NCI-H2171 (cell line): ENCODE measurements at regions not wholly inside any gene's neighbourhood (a gene's known extent, or its start where the extent isn't known, plus 50 kb on each side); places are given as distances from the start of the nearest gene placed in this dataset.

Experiments
- DNase-seq: peaks from one replicate; lab custom pipeline; 2025; lab: John Stamatoyannopoulos, UW

GRCh38 chr20:50301165-50301564 is 110.5 kb downstream of the CEBPB start:
- no peak for DNase-seq

DNA sequence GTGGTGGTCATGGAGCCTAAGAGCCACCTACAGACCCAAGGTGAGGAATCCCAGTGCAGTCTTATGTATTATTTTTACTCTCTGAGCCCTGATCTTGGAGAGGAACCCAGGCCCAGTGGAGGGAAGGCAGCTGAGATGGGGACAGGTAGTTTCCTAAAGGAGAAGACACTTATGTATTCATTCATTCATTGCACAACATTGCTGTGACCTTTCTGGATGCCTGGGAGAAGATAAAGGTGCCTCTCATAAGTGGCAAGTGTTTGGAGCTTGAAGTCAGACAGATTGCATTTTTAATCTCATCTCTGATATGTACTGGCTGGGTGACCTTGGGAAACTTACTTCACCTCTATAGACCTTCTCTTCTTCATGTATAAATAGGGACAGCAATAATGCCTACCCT is 111.1 kb downstream of the CEBPB start:
- no peak for DNase-seq

DNA sequence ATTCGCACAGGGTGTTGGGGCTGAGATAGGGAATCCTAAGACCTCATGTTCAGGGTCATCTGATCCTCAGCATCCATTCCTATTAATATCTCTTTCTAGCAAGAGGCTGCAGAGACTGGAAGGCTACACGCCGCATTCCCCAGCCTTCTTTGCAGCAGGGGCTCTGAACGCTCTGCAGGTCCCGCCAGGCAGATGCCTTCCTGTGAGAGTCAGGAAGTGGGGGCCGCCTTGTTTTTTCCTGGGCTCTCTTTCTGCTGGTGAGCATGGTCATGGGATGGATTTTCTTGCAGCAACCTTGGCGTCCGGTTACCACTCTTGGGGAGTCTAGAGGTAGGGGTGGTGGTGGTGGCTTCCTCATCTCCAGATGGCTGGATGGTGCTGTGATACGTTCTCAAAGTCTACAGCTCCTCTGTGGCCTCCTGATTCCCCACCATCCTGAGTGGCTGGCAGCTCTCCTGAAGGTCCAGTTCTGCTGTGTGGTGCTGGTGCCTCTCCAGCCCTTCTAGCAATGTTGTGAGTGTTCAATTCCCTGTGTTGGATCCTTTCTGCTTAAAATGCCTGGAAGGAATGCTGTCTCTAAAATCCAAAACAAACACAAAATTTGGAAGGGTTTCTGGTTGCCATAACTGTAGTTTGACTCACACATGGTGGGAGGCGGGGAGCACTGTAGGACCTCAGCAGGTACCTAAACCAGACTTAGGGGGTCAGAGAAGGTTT is 111.9 kb downstream of the CEBPB start:
- DNase-seq, result no peak

DNA sequence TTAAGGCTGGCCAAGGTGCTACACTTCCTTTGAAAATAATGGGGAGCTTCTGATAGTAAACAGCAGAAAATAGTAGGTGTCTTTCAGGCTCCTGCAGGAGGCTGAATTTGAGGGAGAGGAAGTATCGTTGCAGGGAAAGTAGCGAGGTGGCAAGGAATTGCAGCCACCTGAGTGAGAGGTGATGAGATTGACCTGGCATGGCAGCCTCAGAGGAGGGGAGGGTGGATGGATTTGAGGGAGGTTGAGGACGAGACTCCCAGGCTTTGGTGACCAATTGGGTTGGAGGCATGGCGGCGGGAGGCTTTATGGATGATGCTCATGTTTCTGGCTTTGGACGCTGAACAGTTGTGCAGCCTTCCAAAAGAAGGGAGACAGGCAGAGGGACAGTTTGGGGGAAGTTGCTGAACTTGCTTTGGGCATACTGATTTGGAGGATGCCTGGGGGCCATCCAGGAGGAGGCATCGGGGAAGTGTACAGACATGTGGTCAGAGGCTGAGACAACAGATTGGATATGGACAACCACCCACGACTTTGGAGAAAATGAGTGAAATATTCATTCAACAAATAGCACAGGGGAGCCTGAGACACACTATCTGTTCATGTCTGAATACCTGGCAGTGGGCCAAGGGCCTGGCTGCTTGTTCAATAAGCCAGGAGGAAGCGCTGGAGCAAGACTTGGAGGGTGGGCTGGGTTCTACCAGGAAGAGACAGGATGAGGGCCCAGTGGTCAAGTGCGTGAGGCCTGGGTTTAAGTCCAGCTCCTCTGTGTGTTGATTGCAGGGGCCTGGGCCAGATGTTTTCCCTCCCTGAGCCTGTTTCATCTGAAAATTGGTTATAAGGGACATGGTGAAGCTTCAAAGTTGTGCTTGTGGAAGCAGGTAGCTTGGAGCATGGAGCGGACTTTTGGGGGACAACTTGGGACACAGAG is 113.2 kb downstream of the CEBPB start:
- DNase-seq, result peak; percentile 66

- DNase-seq, result peak; percentile 47
Observed at GRCh38 chr20:50304501-50304856, 113.8 kb downstream of the CEBPB start.

DNA sequence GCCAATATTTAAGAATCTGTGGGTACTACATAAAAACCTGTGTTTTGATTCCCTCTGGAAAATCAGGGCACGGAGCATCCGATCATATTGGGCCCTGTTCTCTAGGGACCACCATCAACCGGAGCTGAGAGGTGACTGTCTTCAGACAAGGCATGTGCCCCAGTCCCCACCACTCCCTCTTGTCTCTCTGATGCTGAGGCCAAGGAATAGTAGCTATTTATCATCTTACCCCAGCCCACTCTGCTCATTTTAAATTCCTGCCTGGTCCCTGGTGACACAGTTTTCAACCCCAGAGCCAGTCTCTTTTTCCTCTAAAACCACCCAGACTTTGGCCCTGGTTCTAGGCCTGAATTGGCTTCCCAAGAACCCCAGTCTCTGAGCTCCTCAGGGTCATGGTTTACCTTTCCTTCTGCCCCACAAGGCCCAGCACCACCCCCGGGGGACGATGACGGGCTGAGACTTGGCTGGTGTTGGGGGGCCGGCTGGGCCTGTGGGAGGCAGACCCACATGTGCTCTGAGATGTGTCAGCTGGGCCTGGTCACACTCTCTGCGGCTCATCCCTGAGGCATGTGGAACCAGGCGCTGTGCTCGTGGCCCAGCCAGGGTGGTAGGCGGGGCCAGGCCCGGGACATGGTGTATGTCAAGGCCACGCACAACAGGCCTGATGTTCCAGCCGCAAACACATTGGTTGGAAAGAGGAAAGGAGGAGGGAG is 114.4 kb downstream of the CEBPB start:
- DNase-seq, result no peak

DNA sequence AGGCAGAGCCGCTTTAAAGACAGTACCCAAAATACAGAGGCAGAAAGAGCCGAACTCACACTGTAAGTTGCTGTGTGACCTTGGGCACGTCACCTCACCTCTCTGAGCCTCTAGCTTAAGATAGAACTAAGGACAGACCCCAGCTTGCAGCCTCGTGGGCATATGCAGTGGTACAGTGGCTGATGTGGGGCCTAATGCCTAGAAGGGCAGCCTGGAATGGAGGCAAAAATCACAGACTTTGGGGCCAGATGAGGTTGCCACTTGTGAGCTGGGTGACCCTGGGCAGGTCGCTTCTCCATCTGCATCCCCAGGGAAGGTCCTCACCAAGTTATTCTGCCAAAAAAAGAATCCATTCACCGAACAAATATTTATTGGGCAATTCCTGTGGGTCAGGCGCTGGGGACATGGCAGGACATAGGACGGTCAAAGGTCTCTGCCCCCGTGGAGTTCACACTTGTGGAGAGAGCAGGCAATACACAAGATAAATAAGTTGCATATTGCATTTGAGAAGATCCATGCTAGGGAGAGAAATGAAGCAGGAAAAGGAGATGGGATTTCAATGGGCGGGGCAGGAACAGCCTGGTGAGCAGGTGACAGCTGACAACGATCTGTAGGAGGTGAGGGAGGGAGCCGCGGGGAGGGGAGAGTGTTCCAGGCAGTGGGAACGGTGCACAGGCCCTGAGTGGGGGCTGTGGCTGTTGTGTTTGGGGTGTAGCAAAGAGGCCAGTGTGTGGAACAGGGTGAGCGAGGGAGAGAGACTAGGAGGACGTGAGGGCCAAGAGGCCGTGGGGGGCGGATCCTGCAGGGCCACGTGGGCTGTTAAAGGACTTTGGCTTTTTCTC is 115.2 kb downstream of the CEBPB start:
- DNase-seq, result peak; percentile 87

DNA sequence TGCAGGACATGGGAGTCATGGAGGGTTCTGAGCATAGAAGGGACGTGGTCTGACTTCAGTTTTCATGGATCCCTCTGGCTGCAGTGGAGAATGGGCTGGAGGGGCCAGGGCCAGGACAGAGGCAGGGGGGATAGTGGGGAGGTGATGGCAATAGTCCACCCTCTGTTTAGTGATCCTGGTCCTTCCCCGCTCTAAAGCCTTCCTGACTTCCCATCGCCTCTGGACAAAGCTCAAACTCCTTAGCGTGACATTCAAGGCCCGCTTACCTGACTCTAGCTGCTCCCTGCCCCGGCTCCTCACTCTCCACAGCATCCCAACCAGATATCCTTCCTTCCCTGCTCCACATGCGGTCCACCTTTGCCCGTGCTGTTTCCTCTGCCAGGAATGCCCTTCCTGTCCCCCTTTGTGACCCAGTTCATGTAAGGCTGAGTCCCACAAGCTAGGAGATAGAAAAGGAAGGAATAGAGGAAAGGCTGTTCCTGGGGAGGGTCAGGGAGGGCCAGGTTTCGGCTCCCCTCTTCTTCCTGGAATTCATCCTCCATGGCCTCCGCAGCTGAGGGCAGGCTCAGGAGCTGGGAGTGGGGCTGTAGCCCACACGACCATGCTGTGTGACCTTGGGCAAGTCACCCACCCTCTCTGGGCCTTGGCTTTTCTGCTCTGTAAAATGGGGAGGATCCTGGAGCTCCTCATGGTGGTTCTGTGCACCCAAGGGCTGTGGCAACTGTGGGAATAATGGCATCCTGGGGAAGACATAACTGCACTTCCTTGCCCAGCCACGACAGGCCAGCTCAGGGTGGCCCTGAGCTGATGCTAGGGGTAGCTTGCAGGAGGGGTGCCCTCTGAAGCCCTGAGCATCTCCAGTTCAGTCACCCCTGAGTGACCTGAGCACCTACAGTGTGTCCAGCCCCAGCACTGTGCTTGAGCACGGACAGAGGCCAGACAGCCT is 116.1 kb downstream of the CEBPB start:
- no peak for DNase-seq

DNA sequence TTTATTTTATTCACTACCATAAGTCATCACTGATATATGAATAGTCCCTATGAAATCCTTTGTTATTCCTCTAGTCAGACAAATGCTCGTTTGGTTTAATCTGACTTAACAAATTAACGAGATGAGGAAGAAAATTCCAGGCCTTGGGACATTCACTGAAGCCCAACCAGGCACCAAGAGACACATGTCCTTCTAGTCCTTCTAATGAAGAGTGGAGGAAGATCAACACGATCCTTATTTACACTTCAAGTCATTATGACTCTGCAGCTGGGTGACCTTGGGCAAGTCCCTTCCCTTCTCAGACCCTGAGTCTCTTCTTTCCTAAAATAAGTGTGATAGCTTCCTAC is 117.5 kb downstream of the CEBPB start:
- no peak for DNase-seq

DNA sequence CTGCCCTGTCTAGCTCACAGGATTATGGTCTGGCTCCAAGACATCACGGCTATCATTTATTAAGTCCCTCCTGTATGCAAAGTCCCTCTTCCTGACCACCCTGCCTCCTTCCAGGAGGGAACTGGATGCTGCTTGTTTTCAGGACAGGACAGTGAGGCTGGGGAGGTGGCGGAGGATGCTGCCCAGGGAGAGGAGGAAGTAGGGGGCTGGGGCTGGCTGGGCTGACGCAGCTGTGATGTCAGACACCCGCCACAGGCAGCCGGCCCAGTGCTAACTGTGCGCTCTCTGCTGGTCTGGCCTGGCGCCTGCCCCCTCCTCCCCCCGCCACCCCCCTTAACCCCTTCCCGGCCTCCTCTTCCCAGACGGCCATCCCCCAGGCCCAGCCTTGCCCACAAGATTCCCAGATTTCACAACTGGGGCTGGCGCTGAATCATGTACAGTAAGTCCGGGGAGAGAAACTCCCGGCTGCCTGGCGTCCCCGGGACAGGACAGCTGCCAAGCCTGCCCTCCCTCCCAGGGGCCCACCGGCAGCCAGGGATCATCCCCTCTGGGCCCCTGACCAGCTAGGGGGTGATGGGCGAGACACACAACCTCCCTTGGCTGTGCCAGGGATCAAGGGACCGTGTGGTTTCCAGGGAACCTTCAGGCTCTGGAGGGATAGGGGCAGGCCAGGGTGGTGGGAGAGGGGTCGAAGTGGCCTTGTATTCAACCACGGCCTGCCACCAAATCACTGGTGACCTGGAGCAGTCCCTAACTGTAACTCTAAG is 118.1 kb downstream of the CEBPB start:
- DNase-seq, result no peak

GRCh38 chr20:50309280-50309763 is 118.7 kb downstream of the CEBPB start:
- DNase-seq, result no peak

DNA sequence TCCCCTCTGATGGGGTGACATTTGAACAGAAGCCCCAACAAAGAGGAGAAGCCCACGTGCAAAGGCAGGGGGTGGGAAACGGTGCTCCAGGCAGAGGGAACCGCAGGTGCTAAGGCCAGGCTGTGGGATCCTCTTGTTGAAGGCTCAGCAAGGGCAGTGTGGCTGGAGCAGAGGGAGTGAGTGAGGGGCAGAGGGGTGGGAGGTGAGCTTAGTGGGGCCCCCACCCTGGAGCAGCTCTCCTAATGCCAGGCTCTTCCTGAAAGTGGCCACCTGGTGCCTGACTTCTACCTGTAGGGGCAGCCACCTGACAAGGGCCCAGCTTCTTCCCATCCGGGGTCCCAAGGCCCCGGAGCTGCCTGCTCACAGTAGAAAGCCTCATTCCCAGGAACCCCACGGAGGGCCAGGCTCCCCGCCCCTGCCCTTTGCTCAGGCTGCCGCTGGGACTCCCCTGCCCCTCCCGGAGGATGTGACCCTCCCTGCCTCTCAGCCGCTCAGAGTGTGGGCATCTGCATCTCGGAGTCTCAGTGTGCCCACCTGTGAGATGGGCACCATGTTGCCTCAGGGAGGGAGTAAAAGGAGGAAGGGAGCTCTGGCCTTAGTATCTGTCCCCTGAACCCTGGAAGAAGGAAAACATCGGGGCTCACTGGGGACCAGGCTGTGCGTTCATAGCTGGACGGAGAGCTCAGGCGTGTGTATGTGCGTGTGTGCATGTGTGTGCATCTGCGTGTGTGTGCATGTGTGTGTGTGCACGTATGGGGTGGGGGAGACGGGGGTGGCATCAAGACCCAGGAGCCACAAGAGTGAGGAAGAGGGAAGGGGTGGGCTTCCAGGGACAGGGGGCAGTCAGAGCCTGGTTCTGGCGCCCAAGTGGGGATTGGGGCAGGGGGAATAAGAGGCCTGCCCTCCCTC is 119.4 kb downstream of the CEBPB start:
- DNase-seq, result no peak

DNA sequence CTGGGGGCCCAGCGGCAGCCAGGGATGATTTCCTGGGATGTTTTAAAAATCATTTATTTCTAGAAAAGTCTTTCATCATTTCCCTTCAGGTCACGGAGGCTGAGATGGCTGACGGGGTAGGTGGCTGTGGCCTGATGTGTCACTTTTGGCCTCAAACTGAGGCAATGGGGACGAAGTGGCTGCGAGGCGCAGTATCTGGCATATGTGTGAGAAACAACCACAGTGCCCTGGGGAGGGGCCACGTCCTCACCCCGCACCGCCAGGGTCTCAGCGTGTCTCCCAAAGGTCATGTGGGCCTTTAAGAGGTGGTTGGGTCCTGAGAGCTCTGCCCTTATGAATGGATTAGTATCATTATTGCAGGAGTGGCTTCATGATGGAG is 120.0 kb downstream of the CEBPB start:
- DNase-seq, result no peak

DNA sequence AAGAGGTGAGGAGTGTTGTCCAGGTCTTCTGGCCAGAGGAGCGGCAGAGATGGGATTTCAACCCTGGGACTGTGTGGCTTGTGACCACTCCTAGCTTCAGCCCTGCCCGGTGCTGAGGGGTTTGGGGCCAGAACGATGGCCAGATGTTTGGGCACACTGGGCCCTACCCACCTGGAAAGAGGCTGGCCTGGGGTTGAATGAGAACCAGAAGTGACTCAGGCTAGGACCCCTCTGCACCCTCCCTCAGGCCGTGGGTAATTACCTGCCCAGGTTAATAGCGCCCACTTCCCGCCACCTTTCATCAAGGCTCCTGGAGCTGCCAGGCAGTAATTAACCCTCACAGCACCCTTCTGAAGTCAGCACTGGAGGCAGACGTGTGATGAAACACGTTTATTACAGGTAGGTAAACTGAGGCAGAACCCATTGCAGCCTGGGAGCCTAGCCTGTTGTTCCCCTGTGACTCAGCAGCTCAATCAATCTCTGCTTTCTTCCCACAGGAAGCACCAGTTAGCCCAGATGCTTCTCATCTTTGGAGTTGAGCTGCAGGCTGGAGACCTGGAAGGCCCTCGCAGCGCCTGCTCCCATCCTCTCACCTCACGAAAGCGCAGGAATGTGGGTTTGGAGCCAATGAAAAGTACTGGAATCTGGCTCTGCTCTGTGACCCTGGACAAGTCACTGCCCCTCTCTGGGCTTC is 120.8 kb downstream of the CEBPB start:
- DNase-seq, result no peak

DNA sequence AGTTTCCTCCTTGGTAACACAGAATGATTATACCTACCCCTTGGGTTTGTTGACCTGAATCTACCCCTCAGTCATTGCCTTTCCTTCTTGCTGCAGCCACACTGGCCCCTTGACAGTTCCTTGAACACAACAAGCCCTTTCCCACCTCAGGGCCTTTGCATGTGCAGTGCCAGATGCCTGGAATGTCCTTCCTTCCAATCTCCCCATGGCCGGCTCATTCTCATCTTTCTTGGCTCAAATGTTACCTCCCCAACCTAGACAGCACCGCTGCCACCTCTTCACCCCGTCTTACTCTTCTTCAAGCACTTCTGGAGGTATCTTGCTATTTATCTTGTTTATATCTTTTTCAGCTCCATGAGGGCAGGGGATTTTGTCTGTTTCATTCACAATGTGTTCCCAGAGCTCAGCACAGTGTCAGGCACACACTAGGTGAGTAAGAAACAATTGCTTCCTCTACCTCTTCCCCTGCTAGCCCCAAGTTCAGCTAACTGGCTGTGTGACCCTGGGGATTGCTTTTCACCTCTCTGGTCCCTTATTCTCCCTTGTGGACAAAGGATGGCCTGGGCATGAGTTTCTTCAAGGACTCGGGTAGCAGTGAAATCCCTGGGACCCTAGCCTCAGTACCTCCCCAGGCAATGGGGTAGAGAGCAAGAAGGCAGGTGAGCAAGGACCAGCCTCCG is 121.5 kb downstream of the CEBPB start:
- no peak for DNase-seq

GRCh38 chr20:50312682-50313521 is 122.3 kb downstream of the CEBPB start:
- DNase-seq, result no peak

GRCh38 chr20:50313522-50313820 is 122.8 kb downstream of the CEBPB start:
- DNase-seq, result no peak
